Adrenal gland (tissue), 9 donors: ENCODE measurements at regions not wholly inside any gene's neighbourhood (a gene's known extent, or its start where the extent isn't known, plus 50 kb on each side); places are given as distances from the start of the nearest gene placed in this dataset.

Experiments used
- DNase-seq, 7 donors: peaks; one replicate each; pipeline ENCODE4 v3.0.0-alpha.2; 2019 to 2020
- H3K27ac ChIP-seq, 5 donors: fragments of 200-600 bp; sonication (generic) in 4 of 5; 1 replicate in 3 of 5; 2 replicates in 2 of 5; pipeline versions ENCODE4 v1.5.1 to v1.8.0; 2016 to 2020; ENCODE audit warnings: mild to moderate bottlenecking in 1 of 5
- H3K27me3 ChIP-seq: fragments of 200-600 bp; 2 replicates; pipeline ENCODE4 v1.8.0; 2021
- H3K36me3 ChIP-seq, 2 donors: fragments of 200-600 bp; replicated peaks in 1 of 2; 1 replicate in 1 of 2; 2 replicates in 1 of 2; pipeline versions ENCODE4 v1.5.1 to v1.8.0; 2018 to 2022
- H3K4me1 ChIP-seq, 2 donors: fragments of 200-600 bp; replicated peaks in 1 of 2; 1 replicate in 1 of 2; 2 replicates in 1 of 2; pipeline versions ENCODE4 v1.5.1 to v1.8.0; 2018 to 2021
- H3K4me3 ChIP-seq, 4 donors: fragments of 200-600 bp; sonication (generic) in 3 of 4; one replicate each; pipeline ENCODE4 v1.5.1; 2016 to 2018
- H3K9me3 ChIP-seq, 3 donors: fragments of 200-600 bp; sonication (generic) in 1 of 3; replicated peaks in 1 of 3; 1 replicate in 2 of 3; 2 replicates in 1 of 3; pipeline versions ENCODE4 v1.5.1 to v1.8.0; 2016 to 2021
- POLR2A ChIP-seq, 2 donors: fragments of 450-650 bp; IDR thresholded peaks; one replicate each; pipeline ENCODE4 v1.6.1; 2017; ENCODE audit warnings: antibody characterized with exemption in 2 of 2, mild to moderate bottlenecking in 2 of 2, moderate library complexity in 1 of 2
- WGBS, 4 donors: extraction: QIAGEN DNeasy Blood & Tissue Kit in 2 of 4; methylation state at CpG; one replicate each; pipeline versions ENCODE4 v1.1.5 to v1.1.7; 2013 to 2017; 5-methylcytosine and 5-hydroxymethylcytosine counted together
- intact Hi-C, 2 donors: fragments of 100-400 bp; cut with DNase I; formaldehyde crosslinking; loops; one replicate each; pipeline versions ENCODE4 v1.14.1 to v1.15.0; 2022 to 2023
- TF ChIP-seq, protein P1 (sequence below), 6 experiments: fragments of 450-650 bp in 4 of 6; fragments of 200-600 bp in 2 of 6; sonication (generic) in 1 of 6; IDR thresholded peaks; 1 replicate in 5 of 6; 2 replicates in 1 of 6; pipeline versions ENCODE4 v1.5.1 to v1.8.0; 2016 to 2021; ENCODE audit warnings: antibody characterized with exemption in 6 of 6, mild to moderate bottlenecking in 2 of 6, moderate library complexity in 1 of 6
- donor health status: healthy with polysubstance abuse.
- donor health status: Bipolar disorder and iron deficiency.
- donor health status: DM: yes; HTN: yes; CAD: no.
- donor health status: DM: no; HTN: no; CAD: no.
- donor health status: DM: no; HTN: no; CAD: no.

GRCh38 chr10:35857860-35858259, 215.8 kb upstream of the FZD8 start:
- Histone ChIP-seq H3K27ac (no peak overlapping the region), H3K4me1 (no peaks in the 10 kb centered on the region), H3K36me3 (no peaks in the 10 kb centered on the region), H3K27me3 (no peaks in the 10 kb centered on the region), H3K4me3 (no peak overlapping the region), H3K9me3 (no peaks in the 10 kb centered on the region)
- no peak for DNase-seq
- no peak for TF ChIP-seq POLR2A (IDR thresholded peaks at IDR 0.05)
- TF ChIP-seq, protein P1, sequence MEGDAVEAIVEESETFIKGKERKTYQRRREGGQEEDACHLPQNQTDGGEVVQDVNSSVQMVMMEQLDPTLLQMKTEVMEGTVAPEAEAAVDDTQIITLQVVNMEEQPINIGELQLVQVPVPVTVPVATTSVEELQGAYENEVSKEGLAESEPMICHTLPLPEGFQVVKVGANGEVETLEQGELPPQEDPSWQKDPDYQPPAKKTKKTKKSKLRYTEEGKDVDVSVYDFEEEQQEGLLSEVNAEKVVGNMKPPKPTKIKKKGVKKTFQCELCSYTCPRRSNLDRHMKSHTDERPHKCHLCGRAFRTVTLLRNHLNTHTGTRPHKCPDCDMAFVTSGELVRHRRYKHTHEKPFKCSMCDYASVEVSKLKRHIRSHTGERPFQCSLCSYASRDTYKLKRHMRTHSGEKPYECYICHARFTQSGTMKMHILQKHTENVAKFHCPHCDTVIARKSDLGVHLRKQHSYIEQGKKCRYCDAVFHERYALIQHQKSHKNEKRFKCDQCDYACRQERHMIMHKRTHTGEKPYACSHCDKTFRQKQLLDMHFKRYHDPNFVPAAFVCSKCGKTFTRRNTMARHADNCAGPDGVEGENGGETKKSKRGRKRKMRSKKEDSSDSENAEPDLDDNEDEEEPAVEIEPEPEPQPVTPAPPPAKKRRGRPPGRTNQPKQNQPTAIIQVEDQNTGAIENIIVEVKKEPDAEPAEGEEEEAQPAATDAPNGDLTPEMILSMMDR (IDR thresholded peaks at IDR 0.05), result no peak
- 67 to 76% (median 69%) methylated on average over 1 of the region's 1 CpG for WGBS, 4 donors
- intact Hi-C loops, result no loop called here

GRCh38 chr10:35855155-35855947, 213.3 kb upstream of the FZD8 start:
- Histone ChIP-seq H3K4me3 (no peak overlapping the region), H3K27ac (no peak overlapping the region), H3K36me3 (no peaks in the 10 kb centered on the region), H3K27me3 (no peaks in the 10 kb centered on the region), H3K4me1 (no peaks in the 10 kb centered on the region), H3K9me3 (no peaks in the 10 kb centered on the region)
- no peak for TF ChIP-seq POLR2A (IDR thresholded peaks at IDR 0.05)
- TF ChIP-seq, protein P1 (IDR thresholded peaks at IDR 0.05), result no peak
- 42 to 65% (median 58%) methylated on average over 1 of the region's 1 CpG for WGBS, 4 donors
- no peak for DNase-seq
- intact Hi-C loops, result no loop called here

- Histone ChIP-seq H3K9me3 (no peaks in the 10 kb centered on the region), H3K4me3 (no peak overlapping the region), H3K27ac (no peak overlapping the region), H3K27me3 (no peaks in the 10 kb centered on the region), H3K36me3 (no peaks in the 10 kb centered on the region), H3K4me1 (no peaks in the 10 kb centered on the region)
- TF ChIP-seq, protein P1 (IDR thresholded peaks at IDR 0.05), result no peak
- no peak for TF ChIP-seq POLR2A (IDR thresholded peaks at IDR 0.05)
- intact Hi-C loops, result no loop called here
- WGBS, 4 donors, result 45 to 68% (median 64%) methylated on average over 2 of the region's 2 CpGs
- DNase-seq, result no peak
Observed at GRCh38 chr10:35854661-35855060, 212.6 kb upstream of the FZD8 start.

DNA sequence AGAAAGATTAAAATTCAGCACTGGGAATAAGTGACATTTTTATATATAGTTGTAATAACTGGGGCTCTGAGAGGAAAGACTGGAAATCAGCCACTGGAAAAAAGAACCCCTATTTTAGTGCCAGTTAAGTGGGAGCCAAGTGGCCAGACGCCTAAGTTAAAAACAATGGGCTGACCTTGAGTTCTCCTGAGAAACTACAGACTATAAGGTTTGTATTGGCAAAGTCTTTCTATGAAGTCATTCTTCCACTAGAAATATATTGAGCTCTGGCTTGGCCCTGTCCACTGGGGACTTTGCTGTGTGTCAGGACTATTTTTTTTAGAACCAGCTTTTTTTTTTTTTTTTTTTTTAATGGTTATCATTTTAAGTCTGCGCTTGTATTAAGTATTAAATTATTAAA, 210.6 kb upstream of the FZD8 start:
- H3K27ac ChIP-seq, result no peak overlapping the region
- no peaks in the 10 kb centered on the region for H3K36me3 ChIP-seq
- H3K27me3 ChIP-seq, result no peaks in the 10 kb centered on the region
- intact Hi-C loops, result no loop called here
- TF ChIP-seq POLR2A (IDR thresholded peaks at IDR 0.05), result no peak
- TF ChIP-seq, protein P1 (IDR thresholded peaks at IDR 0.05), result no peak
- no peak for DNase-seq
- H3K4me3 ChIP-seq, result no peak overlapping the region
- WGBS, 4 donors, result 55 to 70% (median 61%) methylated on average over 2 of the region's 2 CpGs
- no peaks in the 10 kb centered on the region for H3K4me1 ChIP-seq
- no peaks in the 10 kb centered on the region for H3K9me3 ChIP-seq
